ENCODE measurements at regions not wholly inside any gene's neighbourhood (a gene's known extent, or its start where the extent isn't known, plus 50 kb on each side); places are given as distances from the start of the nearest gene placed in this dataset.

DNA sequence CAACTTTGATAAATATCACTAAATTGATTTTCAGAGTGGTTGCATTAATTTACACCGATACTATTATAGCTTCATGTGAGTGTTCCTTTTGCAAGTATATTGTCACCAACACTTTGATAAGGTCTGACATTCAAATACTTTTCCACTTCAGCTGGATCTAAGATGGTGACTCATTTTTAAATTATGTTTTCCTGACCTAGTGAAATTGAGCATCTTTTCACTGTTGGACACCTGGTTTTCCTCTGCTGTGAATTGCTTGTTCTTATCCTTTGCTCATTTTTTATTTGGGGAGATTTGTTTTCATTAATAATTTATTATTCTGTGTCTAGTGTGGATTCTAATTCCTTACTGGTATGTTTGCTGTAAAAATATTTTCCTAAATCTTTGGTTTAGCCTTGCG, 85.2 kb upstream of the PRDM1 start:
- Histone ChIP-seq H2AFZ (ENCODE audit: low read length) (no peak overlapping the region), H3K4me1 (ENCODE audit: insufficient read depth, low read length) (no peaks in the 10 kb centered on the region), H3K4me2 (ENCODE audit: low read depth, low read length) (no peak overlapping the region), H3K9ac (ENCODE audit: insufficient read depth, low read depth, low read length) (no peak overlapping the region), H3K4me3 (replicated peaks in 1 of 3; ENCODE audit: insufficient read depth in 1 of 3, low read depth in 2 of 3, low read length in 3 of 3) (no peak overlapping the region), H3K9me3 (ENCODE audit: low read length) (no peaks in the 10 kb centered on the region), H3K27ac (ENCODE audit: extremely low read length, insufficient read depth, low read length) (no peak overlapping the region), H3K79me2 (ENCODE audit: insufficient read depth, low read length) (no peaks in the 10 kb centered on the region), H3K27me3 (ENCODE audit: control insufficient read depth in 1 of 2, insufficient read depth in 2 of 2, low read length in 2 of 2) (peaks cover 0 to 3% of the 10 kb centered on the region in 2 experiments; a peak in 2 of 5 replicates), H4K20me1 (ENCODE audit: insufficient read depth, low read length) (no peaks in the 10 kb centered on the region), H3K36me3 (replicated peaks in 1 of 2; ENCODE audit: control insufficient read depth in 1 of 2, insufficient read depth in 2 of 2, low read length in 2 of 2) (no peaks in the 10 kb centered on the region)
- WGBS (ENCODE audit: low lambda C conversion rate): 25% methylated on average over 2 of the region's 2 CpGs
- intact Hi-C loops (cut with micrococcal nuclease; ENCODE audit: unreplicated experiment): no loop called here
- CTCF ChIA-PET (ENCODE audit: low intra/inter-chr PET ratio, low total read pairs): no interaction called here
- FAIRE-seq: no peak
- in situ Hi-C loops (cut with HindIII; ENCODE audit: extremely low pct_ligation_motif_present, low pct_unique_long_range_greater_than_20kb): no loop called here
- POLR2A ChIA-PET: no interaction called here
- no peak for ATAC-seq
- BruUV-seq (replicated peaks): no TSS peak
- DNase-seq (ENCODE audit: low spot score): no peak
- no peak for TF ChIP-seq RBM22 (optimal IDR thresholded peaks at IDR 0.05; ENCODE audit: low read length)

DNA sequence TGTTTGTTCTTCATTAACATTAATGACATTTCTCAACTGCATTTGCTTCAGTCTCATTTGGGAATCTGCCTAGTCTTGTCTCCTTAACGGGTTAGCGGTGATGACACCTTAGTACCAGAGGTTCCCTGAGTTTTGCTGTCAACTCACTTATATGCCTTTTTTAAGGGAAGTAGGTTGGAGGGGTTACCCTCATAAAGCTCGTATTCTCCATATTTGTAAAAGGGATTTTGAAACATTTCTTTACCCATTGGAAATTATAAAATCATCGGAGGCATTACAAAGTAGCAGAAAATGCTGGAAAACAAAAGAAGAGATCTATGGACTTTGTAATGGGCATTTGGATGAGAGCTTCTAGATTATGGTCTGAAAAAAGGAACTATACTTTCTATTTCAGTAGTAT, 88.7 kb upstream of the PRDM1 start:
- ChIA-PET POLR2A (no interaction called here), CTCF (ENCODE audit: low intra/inter-chr PET ratio, low total read pairs) (no interaction called here)
- Histone ChIP-seq H2AFZ (ENCODE audit: low read length) (no peak overlapping the region), H3K4me1 (ENCODE audit: insufficient read depth, low read length) (peaks cover 6% of the 10 kb centered on the region), H3K27me3 (ENCODE audit: control insufficient read depth in 1 of 2, insufficient read depth in 2 of 2, low read length in 2 of 2) (no peaks in the 10 kb centered on the region; a peak in 1 of 5 replicates), H3K4me2 (ENCODE audit: low read depth, low read length) (no peak overlapping the region), H3K36me3 (replicated peaks in 1 of 2; ENCODE audit: control insufficient read depth in 1 of 2, insufficient read depth in 2 of 2, low read length in 2 of 2) (no peaks in the 10 kb centered on the region), H3K27ac (ENCODE audit: extremely low read length, insufficient read depth, low read length) (no peak overlapping the region), H3K9ac (ENCODE audit: insufficient read depth, low read depth, low read length) (no peak overlapping the region), H3K4me3 (replicated peaks in 1 of 3; ENCODE audit: insufficient read depth in 1 of 3, low read depth in 2 of 3, low read length in 3 of 3) (no peak overlapping the region), H3K9me3 (ENCODE audit: low read length) (no peaks in the 10 kb centered on the region), H4K20me1 (ENCODE audit: insufficient read depth, low read length) (no peaks in the 10 kb centered on the region), H3K79me2 (ENCODE audit: insufficient read depth, low read length) (no peaks in the 10 kb centered on the region)
- FAIRE-seq (no peak), ATAC-seq (no peak), DNase-seq (ENCODE audit: low spot score) (no peak)
- no TSS peak for BruUV-seq (replicated peaks)
- in situ Hi-C loops (cut with HindIII; ENCODE audit: extremely low pct_ligation_motif_present, low pct_unique_long_range_greater_than_20kb): no loop called here
- WGBS (ENCODE audit: low lambda C conversion rate): 23% methylated on average over 4 of the region's 4 CpGs
- no peak for TF ChIP-seq HCFC1 (IDR thresholded peaks at IDR 0.05; ENCODE audit: low read depth, low read length)
- TF ChIP-seq GATAD1 (CRISPR knock-in tag; IDR thresholded peaks at IDR 0.05): no peak
- TF ChIP-seq, protein P1, sequence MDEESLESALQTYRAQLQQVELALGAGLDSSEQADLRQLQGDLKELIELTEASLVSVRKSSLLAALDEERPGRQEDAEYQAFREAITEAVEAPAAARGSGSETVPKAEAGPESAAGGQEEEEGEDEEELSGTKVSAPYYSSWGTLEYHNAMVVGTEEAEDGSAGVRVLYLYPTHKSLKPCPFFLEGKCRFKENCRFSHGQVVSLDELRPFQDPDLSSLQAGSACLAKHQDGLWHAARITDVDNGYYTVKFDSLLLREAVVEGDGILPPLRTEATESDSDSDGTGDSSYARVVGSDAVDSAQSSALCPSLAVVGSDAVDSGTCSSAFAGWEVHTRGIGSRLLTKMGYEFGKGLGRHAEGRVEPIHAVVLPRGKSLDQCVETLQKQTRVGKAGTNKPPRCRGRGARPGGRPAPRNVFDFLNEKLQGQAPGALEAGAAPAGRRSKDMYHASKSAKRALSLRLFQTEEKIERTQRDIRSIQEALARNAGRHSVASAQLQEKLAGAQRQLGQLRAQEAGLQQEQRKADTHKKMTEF (CRISPR knock-in tag; IDR thresholded peaks at IDR 0.05): no peak
- TF ChIP-seq, protein P2, sequence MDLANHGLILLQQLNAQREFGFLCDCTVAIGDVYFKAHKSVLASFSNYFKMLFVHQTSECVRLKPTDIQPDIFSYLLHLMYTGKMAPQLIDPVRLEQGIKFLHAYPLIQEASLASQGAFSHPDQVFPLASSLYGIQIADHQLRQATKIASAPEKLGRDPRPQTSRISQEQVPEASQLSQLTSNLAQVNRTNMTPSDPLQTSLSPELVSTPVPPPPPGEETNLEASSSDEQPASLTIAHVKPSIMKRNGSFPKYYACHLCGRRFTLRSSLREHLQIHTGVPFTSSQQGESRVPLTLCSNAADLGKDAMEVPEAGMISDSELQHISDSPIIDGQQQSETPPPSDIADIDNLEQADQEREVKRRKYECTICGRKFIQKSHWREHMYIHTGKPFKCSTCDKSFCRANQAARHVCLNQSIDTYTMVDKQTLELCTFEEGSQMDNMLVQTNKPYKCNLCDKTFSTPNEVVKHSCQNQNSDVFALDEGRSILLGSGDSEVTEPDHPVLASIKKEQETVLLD (CRISPR knock-in tag; IDR thresholded peaks at IDR 0.05; ENCODE audit: low read depth): no peak
- TF ChIP-seq ZFP37 (CRISPR knock-in tag; IDR thresholded peaks at IDR 0.05; ENCODE audit: borderline replicate concordance): no peak
- TF ChIP-seq, protein P3, sequence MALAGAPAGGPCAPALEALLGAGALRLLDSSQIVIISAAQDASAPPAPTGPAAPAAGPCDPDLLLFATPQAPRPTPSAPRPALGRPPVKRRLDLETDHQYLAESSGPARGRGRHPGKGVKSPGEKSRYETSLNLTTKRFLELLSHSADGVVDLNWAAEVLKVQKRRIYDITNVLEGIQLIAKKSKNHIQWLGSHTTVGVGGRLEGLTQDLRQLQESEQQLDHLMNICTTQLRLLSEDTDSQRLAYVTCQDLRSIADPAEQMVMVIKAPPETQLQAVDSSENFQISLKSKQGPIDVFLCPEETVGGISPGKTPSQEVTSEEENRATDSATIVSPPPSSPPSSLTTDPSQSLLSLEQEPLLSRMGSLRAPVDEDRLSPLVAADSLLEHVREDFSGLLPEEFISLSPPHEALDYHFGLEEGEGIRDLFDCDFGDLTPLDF (CRISPR knock-in tag; IDR thresholded peaks at IDR 0.05): no peak
- TF ChIP-seq HNRNPL (IDR thresholded peaks at IDR 0.05; ENCODE audit: low read depth, low read length): no peak
- no peak for TF ChIP-seq ZNF335 (CRISPR knock-in tag; IDR thresholded peaks at IDR 0.05)
- intact Hi-C loops (cut with micrococcal nuclease; ENCODE audit: unreplicated experiment): loop anchor here (10.0 kb wide), 1 partner anchor 307 kb away; no protein-coding TSS in a partner anchor
